MM.1S (cell line): ENCODE measurements at regions not wholly inside any gene's neighbourhood (a gene's known extent, or its start where the extent isn't known, plus 50 kb on each side); places are given as distances from the start of the nearest gene placed in this dataset.

Experiments used
- DNase-seq: peaks from one replicate; pipeline ENCODE4 v3.0.0-alpha.2; 2015
- H2AFZ ChIP-seq: fragments of 300-600 bp; sonication (generic); 2 replicates; pipeline ENCODE4 v1.6.0; 2016; ENCODE audit warnings: antibody characterized with exemption, low read length
- H3F3A ChIP-seq: fragments of 300-600 bp; sonication (generic); 2 replicates; pipeline ENCODE4 v1.6.1; 2016; ENCODE audit warnings: mild to moderate bottlenecking, antibody characterized with exemption, low read length, moderate library complexity, mixed read lengths; ENCODE audit not compliant: insufficient read depth
- H3K27ac ChIP-seq: fragments of 300-600 bp; sonication (generic); 2 replicates; pipeline ENCODE4 v1.5.1; 2016; ENCODE audit warnings: mild to moderate bottlenecking, low read length
- H3K27me3 ChIP-seq: fragments of 300-600 bp; sonication (generic); replicated peaks from 2 replicates; pipeline ENCODE4 v1.6.0; 2016; ENCODE audit warnings: low read length; ENCODE audit not compliant: insufficient read depth
- H3K36me3 ChIP-seq: fragments of 300-600 bp; sonication (generic); replicated peaks from 2 replicates; pipeline ENCODE4 v1.6.1; 2016; ENCODE audit warnings: mild to moderate bottlenecking, low read length, mixed read lengths; ENCODE audit not compliant: insufficient read depth
- H3K4me1 ChIP-seq: fragments of 300-600 bp; sonication (generic); 2 replicates; pipeline ENCODE4 v1.6.1; 2016; ENCODE audit warnings: low read length, mixed read lengths
- H3K4me2 ChIP-seq: fragments of 300-600 bp; sonication (generic); 2 replicates; pipeline ENCODE4 v1.6.0; 2016; ENCODE audit warnings: low read depth, low read length
- H3K4me3 ChIP-seq: fragments of 300-600 bp; sonication (generic); 2 replicates; pipeline ENCODE4 v1.5.1; 2016; ENCODE audit warnings: low read length, mixed read lengths
- H3K79me2 ChIP-seq: fragments of 300-600 bp; sonication (generic); 2 replicates; pipeline ENCODE4 v1.6.1; 2016; ENCODE audit warnings: mixed run types, low read length, mixed read lengths
- H3K9ac ChIP-seq: fragments of 300-600 bp; sonication (generic); 2 replicates; pipeline ENCODE4 v1.6.1; 2016; ENCODE audit warnings: low read length, mixed read lengths
- H3K9me2 ChIP-seq: fragments of 300-600 bp; sonication (generic); replicated peaks from 2 replicates; pipeline ENCODE4 v1.6.1; 2016; ENCODE audit warnings: mild to moderate bottlenecking, low read length, mixed read lengths; ENCODE audit not compliant: insufficient read depth
- H3K9me3 ChIP-seq: fragments of 300-600 bp; sonication (generic); replicated peaks from 2 replicates; pipeline ENCODE4 v1.6.1; 2016; ENCODE audit warnings: mild to moderate bottlenecking, low read length, mixed read lengths; ENCODE audit not compliant: insufficient read depth
- H4K20me1 ChIP-seq: fragments of 300-600 bp; sonication (generic); 2 replicates; pipeline ENCODE4 v1.6.1; 2016; ENCODE audit warnings: mild to moderate bottlenecking, low read length, moderate library complexity, mixed read lengths; ENCODE audit not compliant: insufficient read depth
- CTCF ChIP-seq: fragments of 300-600 bp; sonication (generic); IDR thresholded peaks from 2 replicates; pipeline ENCODE4 v1.5.1; 2016; ENCODE audit warnings: antibody characterized with exemption, low read length, mixed read lengths
- EZH2 ChIP-seq: fragments of 300-600 bp; sonication (generic); optimal IDR thresholded peaks from 2 replicates; pipeline ENCODE3; 2017; ENCODE audit warnings: low read depth, mild to moderate bottlenecking, antibody characterized with exemption, low read length, mixed read lengths
- EZH2phosphoT487 ChIP-seq: fragments of 300-600 bp; sonication (generic); IDR thresholded peaks from 2 replicates; pipeline ENCODE4 v1.6.1; 2018; ENCODE audit warnings: antibody characterized with exemption, low read length

GRCh38 chr2:190805126-190805525 lies 75.5 kb upstream of the GLS start:
- H3F3A ChIP-seq, result no peaks in the 10 kb centered on the region
- no peaks in the 10 kb centered on the region for H3K79me2 ChIP-seq
- no peak overlapping the region for H3K9ac ChIP-seq
- DNase-seq, result no peak
- peaks cover 9% of the 10 kb centered on the region for H3K4me1 ChIP-seq
- no peaks in the 10 kb centered on the region for H3K27me3 ChIP-seq
- no peaks in the 10 kb centered on the region for H3K9me3 ChIP-seq
- H4K20me1 ChIP-seq, result no peaks in the 10 kb centered on the region
- H2AFZ ChIP-seq, result no peak overlapping the region
- no peaks in the 10 kb centered on the region for H3K9me2 ChIP-seq
- no peak overlapping the region for H3K4me3 ChIP-seq
- H3K27ac ChIP-seq, result no peak overlapping the region
- no peak for TF ChIP-seq EZH2phosphoT487
- no peaks in the 10 kb centered on the region for H3K36me3 ChIP-seq
- H3K4me2 ChIP-seq, result no peak overlapping the region

- TF ChIP-seq EZH2phosphoT487 (no peak), EZH2 (no peak), CTCF (no peak)
- Histone ChIP-seq H3K4me3 (no peak overlapping the region), H2AFZ (no peak overlapping the region), H4K20me1 (no peaks in the 10 kb centered on the region), H3K9me3 (no peaks in the 10 kb centered on the region), H3K79me2 (no peaks in the 10 kb centered on the region), H3K27me3 (no peaks in the 10 kb centered on the region), H3K4me2 (no peak overlapping the region), H3K9ac (no peak overlapping the region), H3K9me2 (no peaks in the 10 kb centered on the region), H3K4me1 (peaks cover 9% of the 10 kb centered on the region), H3K36me3 (no peaks in the 10 kb centered on the region), H3F3A (no peaks in the 10 kb centered on the region), H3K27ac (no peak overlapping the region)
- DNase-seq, result no peak
Measured at GRCh38 chr2:190805843-190806242, 74.8 kb upstream of the GLS start.

- Histone ChIP-seq H3K9ac (no peak overlapping the region), H3K4me2 (peak overlapping the region; percentile 39; the same call in 1 of the 2 replicates)
Measured at GRCh38 chr2:190807886-190808285, 72.7 kb upstream of the GLS start.

More at GRCh38 chr2:190807886-190808285, 72.7 kb upstream of the GLS start:
- Histone ChIP-seq H2AFZ (0 out of 2 replicates have a peak overlapping the region, but pooled peaks have one; percentile 3), H3K4me1 (peaks cover 9% of the 10 kb centered on the region), H3K4me3 (no peak overlapping the region), H3K27me3 (no peaks in the 10 kb centered on the region), H4K20me1 (no peaks in the 10 kb centered on the region), H3K9me3 (no peaks in the 10 kb centered on the region), H3K9me2 (no peaks in the 10 kb centered on the region), H3F3A (no peaks in the 10 kb centered on the region), H3K79me2 (no peaks in the 10 kb centered on the region), H3K27ac (no peak overlapping the region), H3K36me3 (no peaks in the 10 kb centered on the region)
- no peak for DNase-seq
- no peak for TF ChIP-seq EZH2
- no peak for TF ChIP-seq CTCF
- TF ChIP-seq EZH2phosphoT487, result no peak
